Fibroblast of lung (primary cell): ENCODE measurements at regions not wholly inside any gene's neighbourhood (a gene's known extent, or its start where the extent isn't known, plus 50 kb on each side); places are given as distances from the start of the nearest gene placed in this dataset.

ENCODE experiments used
- CTCF ChIP-seq, 2 donors: IDR thresholded peaks in 1 of 2; conservative IDR thresholded peaks in 1 of 2; 1 replicate in 1 of 2; 2 replicates in 1 of 2; pipeline ENCODE4 v1.5.1; 2011 to 2012; ENCODE audit warnings: low read length in 2 of 2, control low read depth in 1 of 2, inconsistent platforms in 1 of 2, low read depth in 1 of 2, mild to moderate bottlenecking in 1 of 2
- EZH2 ChIP-seq: IDR thresholded peaks from 2 replicates; pipeline ENCODE4 v1.5.1; 2012; ENCODE audit warnings: low read length, control low read depth, mild to moderate bottlenecking; ENCODE audit errors: missing control alignments

GRCh38 chr3:103499967-103500366 lies 1065.2 kb downstream of the ZPLD1 start:
- TF ChIP-seq CTCF (conservative IDR thresholded peaks at IDR 0.05 in 1 of 2, IDR thresholded peaks at IDR 0.05 in 1 of 2; ENCODE audit: low read depth in 1 of 2, low read length in 2 of 2) (no peak), EZH2 (no peak)
